ENCODE measurements at regions not wholly inside any gene's neighbourhood (a gene's known extent, or its start where the extent isn't known, plus 50 kb on each side); places are given as distances from the start of the nearest gene placed in this dataset.

DNA sequence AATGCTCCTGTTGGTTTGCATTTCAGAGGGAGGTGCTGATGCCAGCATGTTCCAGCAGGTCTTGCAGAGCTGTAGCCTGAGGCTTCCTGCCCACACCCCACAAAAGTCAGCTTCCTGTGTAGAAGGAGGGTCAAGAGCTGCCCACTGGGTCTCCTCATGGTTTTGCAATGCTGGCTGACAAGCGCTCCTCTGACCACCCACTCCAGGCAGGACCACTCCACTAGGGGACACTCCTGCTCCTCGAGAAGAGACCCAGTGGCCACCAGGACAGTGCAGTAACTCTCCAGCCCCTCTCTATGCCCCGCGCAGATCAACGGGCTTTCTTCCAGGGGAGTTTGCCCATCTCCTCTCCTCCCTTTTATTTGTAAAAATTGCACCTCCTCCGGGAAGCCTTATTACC is 72.9 kb upstream of the UQCRFS1 start:
- Histone ChIP-seq H3K79me2 (ENCODE audit: insufficient read depth, low read length) (no peaks in the 10 kb centered on the region), H3K9me3 (ENCODE audit: control insufficient read depth in 1 of 2, insufficient read depth in 1 of 2, low read depth in 1 of 2, low read length in 2 of 2) (no peaks in the 10 kb centered on the region), H2AFZ (ENCODE audit: low read depth, low read length, poor library complexity, severe bottlenecking) (no peak overlapping the region), H3K27me3 (ENCODE audit: insufficient read depth, low read length) (peaks cover 12% of the 10 kb centered on the region), H3K9me2 (ENCODE audit: insufficient read depth) (no peaks in the 10 kb centered on the region), H3K36me3 (ENCODE audit: control insufficient read depth in 1 of 2, insufficient read depth in 2 of 2, low read length in 2 of 2) (no peaks in the 10 kb centered on the region), H3K4me1 (ENCODE audit: control insufficient read depth in 1 of 2, insufficient read depth in 2 of 2, low read length in 2 of 2) (no peaks in the 10 kb centered on the region), H3K4me2 (ENCODE audit: low read length) (no peak overlapping the region), H3K27ac (ENCODE audit: low read depth, low read length) (no peak overlapping the region), H3K9ac (ENCODE audit: low read length) (no peak overlapping the region), H4K20me1 (ENCODE audit: insufficient read depth) (no peaks in the 10 kb centered on the region), H3K4me3 (replicated peaks in 1 of 2; ENCODE audit: low read depth in 1 of 2, low read length in 2 of 2) (no peak overlapping the region)
- DNase-seq (ENCODE audit: low read depth, low spot score) (no peak), ATAC-seq (no peak)
- intact Hi-C loops (cut with micrococcal nuclease): no loop called here
- ChIA-PET CTCF (no interaction called here), RAD21 (ENCODE audit: low non-redundant PET in 1 of 2, low total read pairs in 2 of 2, uncharacterized antibody in 2 of 2, unreplicated experiment in 2 of 2) (no interaction called here), POLR2A (no interaction called here)
- no TSS peak for BruUV-seq (replicated peaks)
- TF ChIP-seq FOSL1 (IDR thresholded peaks at IDR 0.05; ENCODE audit: low read depth) (no peak), RAD21 (IDR thresholded peaks at IDR 0.05; ENCODE audit: low read depth) (peak; percentile 32; the same call in 1 of the 2 replicates)
- TF ChIP-seq, protein P1, sequence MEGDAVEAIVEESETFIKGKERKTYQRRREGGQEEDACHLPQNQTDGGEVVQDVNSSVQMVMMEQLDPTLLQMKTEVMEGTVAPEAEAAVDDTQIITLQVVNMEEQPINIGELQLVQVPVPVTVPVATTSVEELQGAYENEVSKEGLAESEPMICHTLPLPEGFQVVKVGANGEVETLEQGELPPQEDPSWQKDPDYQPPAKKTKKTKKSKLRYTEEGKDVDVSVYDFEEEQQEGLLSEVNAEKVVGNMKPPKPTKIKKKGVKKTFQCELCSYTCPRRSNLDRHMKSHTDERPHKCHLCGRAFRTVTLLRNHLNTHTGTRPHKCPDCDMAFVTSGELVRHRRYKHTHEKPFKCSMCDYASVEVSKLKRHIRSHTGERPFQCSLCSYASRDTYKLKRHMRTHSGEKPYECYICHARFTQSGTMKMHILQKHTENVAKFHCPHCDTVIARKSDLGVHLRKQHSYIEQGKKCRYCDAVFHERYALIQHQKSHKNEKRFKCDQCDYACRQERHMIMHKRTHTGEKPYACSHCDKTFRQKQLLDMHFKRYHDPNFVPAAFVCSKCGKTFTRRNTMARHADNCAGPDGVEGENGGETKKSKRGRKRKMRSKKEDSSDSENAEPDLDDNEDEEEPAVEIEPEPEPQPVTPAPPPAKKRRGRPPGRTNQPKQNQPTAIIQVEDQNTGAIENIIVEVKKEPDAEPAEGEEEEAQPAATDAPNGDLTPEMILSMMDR (IDR thresholded peaks at IDR 0.05 in 2 of 3, conservative IDR thresholded peaks at IDR 0.05 in 1 of 3; ENCODE audit: borderline replicate concordance in 1 of 3, insufficient read depth in 1 of 3, low read depth in 2 of 3, low read length in 2 of 3): peak in 2 of 3 experiments; percentile 26 to 48; a peak in 2 of 6 replicates

DNA sequence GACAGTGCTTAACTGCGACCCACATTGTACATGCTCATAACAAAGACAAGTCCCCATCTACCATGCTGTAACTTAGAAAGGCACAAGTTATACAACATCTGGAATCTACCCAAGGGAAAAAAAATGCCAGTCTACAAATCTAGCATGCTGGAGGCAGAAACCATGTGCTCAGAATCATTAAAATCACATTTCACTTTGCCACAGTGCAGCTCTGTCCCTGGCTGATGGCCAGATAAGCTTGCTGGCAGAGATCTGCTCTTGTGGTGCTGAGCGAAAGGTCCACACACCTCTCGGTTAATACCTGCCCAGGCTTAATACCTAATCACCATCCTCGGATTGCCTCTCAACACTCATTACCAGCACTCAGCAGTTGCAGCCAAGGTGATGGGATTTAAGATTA is 74.1 kb upstream of the UQCRFS1 start:
- no TSS peak for BruUV-seq (replicated peaks)
- Histone ChIP-seq H3K4me3 (replicated peaks in 1 of 2; ENCODE audit: low read depth in 1 of 2, low read length in 2 of 2) (no peak overlapping the region), H3K9me2 (ENCODE audit: insufficient read depth) (no peaks in the 10 kb centered on the region), H3K36me3 (ENCODE audit: control insufficient read depth in 1 of 2, insufficient read depth in 2 of 2, low read length in 2 of 2) (no peaks in the 10 kb centered on the region), H3K79me2 (ENCODE audit: insufficient read depth, low read length) (no peaks in the 10 kb centered on the region), H3K4me1 (ENCODE audit: control insufficient read depth in 1 of 2, insufficient read depth in 2 of 2, low read length in 2 of 2) (no peaks in the 10 kb centered on the region), H2AFZ (ENCODE audit: low read depth, low read length, poor library complexity, severe bottlenecking) (no peak overlapping the region), H3K27ac (ENCODE audit: low read depth, low read length) (no peak overlapping the region), H3K27me3 (ENCODE audit: insufficient read depth, low read length) (peaks cover 12% of the 10 kb centered on the region), H4K20me1 (ENCODE audit: insufficient read depth) (no peaks in the 10 kb centered on the region), H3K4me2 (ENCODE audit: low read length) (no peak overlapping the region), H3K9ac (ENCODE audit: low read length) (no peak overlapping the region), H3K9me3 (ENCODE audit: control insufficient read depth in 1 of 2, insufficient read depth in 1 of 2, low read depth in 1 of 2, low read length in 2 of 2) (no peaks in the 10 kb centered on the region)
- RAD21 ChIA-PET (ENCODE audit: low non-redundant PET in 1 of 2, low total read pairs in 2 of 2, uncharacterized antibody in 2 of 2, unreplicated experiment in 2 of 2): no interaction called here
- TF ChIP-seq TCF7L2 (IDR thresholded peaks at IDR 0.05; ENCODE audit: borderline replicate concordance, extremely low read depth, insufficient read depth, insufficient read length): no peak
- no peak for TF ChIP-seq REST (IDR thresholded peaks at IDR 0.05; ENCODE audit: low read depth)
- TF ChIP-seq ZFX (IDR thresholded peaks at IDR 0.05): no peak
- no peak for TF ChIP-seq SP1 (IDR thresholded peaks at IDR 0.05; ENCODE audit: low read depth)
- no peak for TF ChIP-seq CEBPB (IDR thresholded peaks at IDR 0.05; ENCODE audit: low read depth)
- CTCF ChIA-PET: no interaction called here
- no peak for DNase-seq (ENCODE audit: low read depth, low spot score)
- ATAC-seq: no peak
- intact Hi-C loops (cut with micrococcal nuclease): no loop called here
- POLR2A ChIA-PET: no interaction called here
